Transverse colon (tissue), 4 donors: ENCODE measurements at regions not wholly inside any gene's neighbourhood (a gene's known extent, or its start where the extent isn't known, plus 50 kb on each side); places are given as distances from the start of the nearest gene placed in this dataset.

Experiments used
- EP300 ChIP-seq: sonication (generic); formaldehyde crosslinking; IDR thresholded peaks from one replicate; pipeline ENCODE4 v1.6.1; 2017; ENCODE audit warnings: antibody characterized with exemption, low read depth
- POLR2A ChIP-seq: fragments of 450-650 bp; IDR thresholded peaks from one replicate; pipeline ENCODE4 v1.6.1; 2016; ENCODE audit warnings: antibody characterized with exemption, mild to moderate bottlenecking, moderate library complexity
- POLR2AphosphoS5 ChIP-seq, 3 donors: sonication (generic); formaldehyde crosslinking; IDR thresholded peaks; one replicate each; pipeline ENCODE4 v1.6.1; 2016; ENCODE audit warnings: antibody characterized with exemption in 3 of 3
- TF ChIP-seq, protein P1 (sequence below), 5 experiments: fragments of 200-600 bp in 3 of 5; fragments of 450-650 bp in 2 of 5; sonication (generic) in 3 of 5; IDR thresholded peaks; 1 replicate in 2 of 5; 2 replicates in 3 of 5; pipeline ENCODE4 v1.5.1; 2016 to 2017; ENCODE audit warnings: antibody characterized with exemption in 5 of 5, inconsistent platforms in 3 of 5, mild to moderate bottlenecking in 2 of 5, moderate library complexity in 1 of 5

DNA sequence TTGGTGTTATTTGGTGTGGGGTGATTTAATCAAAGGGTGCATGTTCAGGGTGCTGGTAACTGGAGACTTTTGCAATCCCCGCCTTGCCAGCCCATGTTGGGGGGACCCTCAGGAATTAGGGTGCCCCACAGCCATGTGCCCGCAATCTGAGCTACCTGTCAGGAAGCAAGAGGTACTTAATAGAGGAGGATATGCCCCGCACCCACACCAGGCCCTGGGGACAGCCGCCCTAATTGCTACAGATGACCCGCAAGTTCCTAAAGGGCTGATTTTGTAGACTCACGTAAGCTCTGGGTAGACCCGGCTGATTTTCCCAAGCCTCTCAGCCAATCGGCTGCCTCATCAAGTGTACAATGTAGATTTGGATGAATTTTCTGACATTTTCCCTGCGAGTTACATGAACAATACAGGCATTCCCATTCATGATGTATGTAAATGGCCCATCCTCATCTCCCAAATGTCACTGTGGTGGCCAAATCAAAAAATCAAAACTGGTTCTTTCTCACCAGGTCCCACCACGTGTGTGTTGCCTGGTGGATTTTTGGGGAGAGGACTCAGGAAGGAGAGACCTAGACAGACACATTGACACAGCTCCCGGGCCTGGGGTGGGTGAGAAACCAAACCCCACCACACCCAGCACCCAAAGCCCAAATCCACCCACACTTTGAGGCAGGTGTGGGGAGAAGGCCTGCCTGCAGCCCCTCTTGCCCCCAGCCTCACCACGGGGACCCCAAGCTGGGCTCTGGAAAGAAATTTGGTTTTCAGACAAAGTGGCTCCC, 119.2 kb upstream of the SPACA7 start:
- TF ChIP-seq, protein P1, sequence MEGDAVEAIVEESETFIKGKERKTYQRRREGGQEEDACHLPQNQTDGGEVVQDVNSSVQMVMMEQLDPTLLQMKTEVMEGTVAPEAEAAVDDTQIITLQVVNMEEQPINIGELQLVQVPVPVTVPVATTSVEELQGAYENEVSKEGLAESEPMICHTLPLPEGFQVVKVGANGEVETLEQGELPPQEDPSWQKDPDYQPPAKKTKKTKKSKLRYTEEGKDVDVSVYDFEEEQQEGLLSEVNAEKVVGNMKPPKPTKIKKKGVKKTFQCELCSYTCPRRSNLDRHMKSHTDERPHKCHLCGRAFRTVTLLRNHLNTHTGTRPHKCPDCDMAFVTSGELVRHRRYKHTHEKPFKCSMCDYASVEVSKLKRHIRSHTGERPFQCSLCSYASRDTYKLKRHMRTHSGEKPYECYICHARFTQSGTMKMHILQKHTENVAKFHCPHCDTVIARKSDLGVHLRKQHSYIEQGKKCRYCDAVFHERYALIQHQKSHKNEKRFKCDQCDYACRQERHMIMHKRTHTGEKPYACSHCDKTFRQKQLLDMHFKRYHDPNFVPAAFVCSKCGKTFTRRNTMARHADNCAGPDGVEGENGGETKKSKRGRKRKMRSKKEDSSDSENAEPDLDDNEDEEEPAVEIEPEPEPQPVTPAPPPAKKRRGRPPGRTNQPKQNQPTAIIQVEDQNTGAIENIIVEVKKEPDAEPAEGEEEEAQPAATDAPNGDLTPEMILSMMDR (IDR thresholded peaks at IDR 0.05): no peak
- no peak for TF ChIP-seq POLR2A
- TF ChIP-seq EP300: no peak
- TF ChIP-seq POLR2AphosphoS5 (IDR thresholded peaks at IDR 0.05): no peak
